ENCODE measurements at regions not wholly inside any gene's neighbourhood (a gene's known extent, or its start where the extent isn't known, plus 50 kb on each side); places are given as distances from the start of the nearest gene placed in this dataset.

DNA sequence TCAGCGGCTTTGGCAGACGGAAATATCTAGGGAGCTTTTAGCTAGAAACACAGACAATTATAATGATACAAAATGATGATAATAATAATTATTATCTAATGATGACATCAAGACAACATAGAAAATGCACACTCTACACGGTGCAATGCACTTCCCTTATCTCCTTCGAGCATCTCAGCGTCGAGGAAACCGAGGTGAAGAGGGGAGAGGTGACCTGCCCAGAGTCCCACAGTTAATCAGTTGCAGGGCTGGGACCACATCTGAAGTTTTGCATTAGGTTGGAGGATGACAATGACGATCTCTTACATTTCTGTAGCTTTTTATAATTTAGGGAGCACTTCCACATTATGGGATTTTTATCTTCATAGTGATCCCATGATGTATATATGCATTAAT lies 130.2 kb downstream of the PAPOLA start:
- H3K27ac ChIP-seq = no peak overlapping the region
- no peak for TF ChIP-seq CTCF (conservative IDR thresholded peaks at IDR 0.05)

DNA sequence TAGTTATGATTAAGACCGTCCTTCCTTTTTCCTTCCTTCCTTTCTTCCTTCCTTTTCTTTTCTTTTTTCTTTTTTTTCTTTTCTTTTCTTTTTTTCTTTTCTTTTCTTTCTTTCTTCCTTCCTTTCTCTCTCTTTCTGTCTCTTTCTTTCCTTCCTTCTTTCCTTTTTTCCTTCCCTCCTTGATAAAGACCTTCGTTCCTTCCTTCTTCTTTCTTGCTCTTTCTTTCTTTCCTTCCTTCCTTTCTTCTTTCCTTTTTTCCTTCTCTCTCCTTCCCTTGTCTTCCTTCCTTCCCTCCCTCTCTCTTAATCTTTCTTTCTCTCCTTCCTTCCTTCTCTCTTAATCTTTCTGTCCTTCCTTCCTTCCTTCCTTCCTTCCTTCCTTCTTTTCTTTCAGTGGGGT lies 130.9 kb downstream of the PAPOLA start:
- H3K27ac ChIP-seq = no peak overlapping the region
- TF ChIP-seq CTCF (conservative IDR thresholded peaks at IDR 0.05) = no peak

GRCh38 chr14:96634481-96634880 lies 132.3 kb downstream of the PAPOLA start:
- TF ChIP-seq CTCF (conservative IDR thresholded peaks at IDR 0.05) = no peak
- H3K27ac ChIP-seq = no peak overlapping the region

DNA sequence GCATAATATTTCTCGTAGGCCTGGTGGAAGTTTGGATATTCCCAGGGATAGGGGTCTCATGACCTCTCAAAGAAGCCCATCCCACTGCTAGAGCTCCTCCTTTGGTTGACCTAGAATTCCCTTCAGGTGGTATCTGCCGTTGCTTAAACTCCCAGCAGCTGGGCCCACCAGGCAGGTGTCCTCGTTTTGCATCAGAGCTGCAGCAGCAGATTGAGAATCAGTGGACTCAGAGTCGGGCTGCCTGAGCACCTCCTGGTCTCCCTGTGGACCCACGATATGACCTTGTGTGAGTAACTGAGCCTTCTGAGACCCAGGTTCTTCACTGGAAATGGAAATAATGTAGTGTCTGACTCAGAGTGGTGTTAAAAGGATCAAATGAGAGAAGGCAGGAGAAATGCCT lies 132.7 kb downstream of the PAPOLA start:
- H3K27ac ChIP-seq = no peak overlapping the region
- TF ChIP-seq CTCF (conservative IDR thresholded peaks at IDR 0.05) = no peak

DNA sequence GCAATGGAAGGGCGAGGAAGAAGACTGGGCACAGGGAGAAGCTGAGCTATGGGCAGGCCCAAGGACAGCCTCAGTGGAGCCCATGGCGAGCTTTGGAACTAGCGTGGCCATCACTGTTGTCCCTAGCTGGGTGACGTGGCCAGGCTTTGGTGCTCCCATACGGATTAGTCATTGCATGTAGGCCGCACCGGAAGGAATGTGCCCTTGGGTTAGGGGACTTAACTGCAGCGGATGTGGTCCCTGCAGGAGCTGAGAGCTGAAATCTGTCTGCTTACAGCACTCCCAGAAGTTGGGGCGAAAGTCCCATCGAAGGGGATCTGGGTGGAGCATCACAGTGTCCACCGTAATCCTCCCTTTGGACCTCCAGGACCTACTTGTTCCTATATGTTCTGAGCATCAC lies 133.7 kb downstream of the PAPOLA start:
- no peak overlapping the region for H3K27ac ChIP-seq
- TF ChIP-seq CTCF (conservative IDR thresholded peaks at IDR 0.05) = no peak

DNA sequence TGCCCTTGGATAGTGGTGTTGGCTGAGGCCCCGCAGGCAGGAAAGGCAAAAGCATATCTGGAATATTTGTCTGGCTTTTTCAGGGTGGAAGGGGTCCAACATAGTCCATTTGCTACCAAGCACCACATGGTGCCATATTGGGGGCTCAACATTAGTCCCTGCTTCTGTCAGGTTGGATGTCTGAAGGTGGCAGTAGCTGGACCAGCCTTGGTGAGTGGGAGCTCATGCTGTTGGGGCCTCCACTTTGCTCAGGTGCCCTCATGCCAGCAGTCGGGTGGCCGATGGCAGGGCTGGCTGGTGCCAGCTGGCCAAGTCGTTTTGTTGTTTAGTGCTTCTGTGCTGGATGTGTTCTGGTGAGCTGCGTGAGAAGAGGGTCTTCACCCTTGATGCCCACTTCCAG lies 135.3 kb downstream of the PAPOLA start:
- TF ChIP-seq CTCF (conservative IDR thresholded peaks at IDR 0.05) = no peak
- no peak overlapping the region for H3K27ac ChIP-seq

DNA sequence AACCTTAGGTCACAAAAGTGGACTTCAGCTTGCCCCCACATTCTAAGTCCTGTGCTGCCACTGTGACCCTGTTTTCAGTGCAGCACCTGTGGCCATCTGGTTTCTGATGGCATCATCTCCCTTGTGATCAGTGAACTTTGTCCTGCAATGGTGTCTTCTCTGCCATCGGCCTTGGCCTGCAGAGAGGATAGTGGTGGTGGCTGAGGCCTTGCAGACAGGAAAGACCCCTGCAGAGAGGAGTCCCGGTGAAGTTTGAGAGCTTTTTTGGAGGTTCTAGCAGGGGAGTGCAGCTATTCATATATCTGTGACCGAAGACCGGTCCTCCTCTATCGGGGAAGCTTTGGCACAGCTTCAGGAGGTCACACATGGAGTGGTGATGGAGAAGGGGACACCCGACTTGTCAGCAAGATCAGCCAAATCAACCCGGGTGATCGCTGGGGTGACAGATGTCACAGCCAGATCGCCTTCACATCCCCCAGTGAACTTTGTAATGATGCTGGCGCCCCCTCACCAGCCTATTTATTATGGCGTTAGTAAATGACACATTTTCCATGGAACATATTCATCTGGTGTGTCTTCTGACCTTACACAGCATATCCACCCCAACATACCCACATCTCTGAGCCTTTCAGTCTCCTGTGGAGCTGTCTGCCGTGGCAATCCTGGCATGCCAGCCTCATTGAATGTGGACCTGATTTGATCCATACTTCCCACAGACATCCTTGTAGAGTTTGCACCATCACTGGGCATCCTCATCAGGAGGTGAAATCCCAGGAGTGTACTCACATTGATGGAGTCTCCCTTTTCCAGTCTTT lies 136.1 kb downstream of the PAPOLA start:
- TF ChIP-seq CTCF (conservative IDR thresholded peaks at IDR 0.05) = no peak
- no peak overlapping the region for H3K27ac ChIP-seq
